Occipital lobe (tissue), 1 donor: ENCODE measurements at regions not wholly inside any gene's neighbourhood (a gene's known extent, or its start where the extent isn't known, plus 50 kb on each side); places are given as distances from the start of the nearest gene placed in this dataset.
"Not testable (repeated sequence)": the region's sequence is repeated elsewhere in the genome, so short reads cannot be mapped to it uniquely, and the experiment has no call there.

ENCODE experiments used
- DNase-seq: peaks from one replicate; lab custom pipeline; 2025; lab: John Stamatoyannopoulos, UW

GRCh38 chr2:234725528-234726264 is 226.1 kb upstream of the SH3BP4 start:
- no peak for DNase-seq

DNA sequence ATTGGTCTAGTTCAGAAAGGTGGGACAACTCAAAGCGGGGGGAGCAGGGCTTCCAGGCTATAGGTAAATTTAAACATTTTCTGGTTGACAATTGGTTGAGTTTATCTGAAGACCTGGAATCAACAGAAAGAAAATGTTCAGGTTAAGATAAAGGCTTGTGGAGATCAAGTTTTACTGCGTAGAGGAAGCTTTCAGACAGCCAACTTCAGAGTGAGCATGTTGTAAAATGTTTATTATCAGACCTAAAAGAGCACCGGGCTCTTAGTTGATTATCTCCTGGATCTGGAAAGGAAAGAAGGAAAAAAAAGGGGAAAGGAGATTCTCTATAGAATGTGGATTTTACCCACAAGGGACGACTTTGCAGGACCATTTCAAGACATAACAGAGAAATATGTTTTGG is 227.0 kb upstream of the SH3BP4 start:
- no peak for DNase-seq

- DNase-seq: no peak
These were observed 226.5 kb upstream of the ARL4C start for GRCh38 chr2:234723400-234723799.

DNA sequence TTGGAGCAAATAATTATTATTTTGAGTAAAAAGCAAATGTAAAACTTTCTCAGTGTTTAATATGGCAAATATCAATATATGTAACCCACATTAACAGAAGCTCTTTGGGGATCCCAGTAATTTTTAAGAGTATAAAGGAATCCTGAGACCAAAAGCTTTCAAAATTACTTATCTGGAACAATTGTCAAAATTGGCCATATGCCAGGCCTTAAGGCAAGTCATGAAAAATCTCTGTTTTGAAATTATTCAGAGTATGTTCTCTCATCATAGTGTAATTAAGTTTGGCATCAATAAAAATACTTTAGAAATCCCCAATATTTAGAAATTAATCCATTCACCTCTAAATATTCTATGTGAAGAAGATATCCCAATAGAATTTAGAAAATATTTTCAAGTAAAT is 225.3 kb upstream of the ARL4C start:
- DNase-seq: no peak

- no peak for DNase-seq
These were observed 222.3 kb upstream of the ARL4C start for GRCh38 chr2:234719116-234719716.

DNA sequence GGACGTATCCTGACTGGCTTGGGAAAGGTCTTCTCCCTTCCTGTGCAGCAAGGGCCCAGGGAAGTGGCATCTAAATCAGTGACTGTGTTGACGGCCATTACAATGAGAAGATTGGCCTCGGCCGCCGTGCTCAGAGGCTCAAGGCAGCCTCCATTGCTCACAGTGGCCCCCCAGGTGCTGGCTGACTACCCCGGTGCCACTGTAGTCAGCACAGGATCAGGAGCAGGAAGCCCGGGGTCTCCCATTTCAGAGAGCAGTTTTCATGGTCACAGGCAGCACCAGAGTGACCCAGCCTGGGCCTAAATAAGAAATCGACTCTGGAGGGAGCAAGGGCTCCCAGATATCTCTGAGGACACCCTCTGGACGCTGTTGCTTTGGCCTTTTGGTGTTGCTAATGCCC is 219.4 kb upstream of the ARL4C start:
- no peak for DNase-seq

DNA sequence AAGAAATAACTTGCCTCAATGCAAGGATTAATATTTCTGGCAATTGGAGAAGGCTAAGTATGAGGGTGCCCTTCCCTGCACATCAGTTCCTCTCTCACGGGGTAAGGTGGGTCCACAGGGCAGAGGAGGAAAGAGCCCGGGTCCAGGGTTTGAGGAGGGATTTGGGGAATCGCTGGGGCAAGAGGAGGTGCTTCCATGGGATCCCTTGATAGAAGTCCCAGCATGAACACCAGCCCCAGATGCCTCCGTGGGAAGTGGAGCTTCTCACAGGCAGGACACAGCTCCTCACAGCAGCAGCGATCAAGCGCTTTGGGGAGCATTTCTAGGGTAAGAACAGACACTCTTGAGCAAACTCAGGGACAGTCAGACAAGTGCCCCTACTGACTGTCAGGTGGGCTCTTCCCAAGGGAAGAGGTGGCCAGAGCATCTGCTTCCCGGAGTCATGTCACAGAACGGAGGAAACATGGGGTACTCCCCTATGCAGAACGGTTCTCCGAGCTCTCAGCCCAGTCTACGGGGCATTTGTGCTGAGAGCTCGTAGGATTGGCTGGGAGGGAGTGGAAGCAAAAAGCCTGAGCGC is 218.9 kb upstream of the ARL4C start:
- no peak for DNase-seq

DNA sequence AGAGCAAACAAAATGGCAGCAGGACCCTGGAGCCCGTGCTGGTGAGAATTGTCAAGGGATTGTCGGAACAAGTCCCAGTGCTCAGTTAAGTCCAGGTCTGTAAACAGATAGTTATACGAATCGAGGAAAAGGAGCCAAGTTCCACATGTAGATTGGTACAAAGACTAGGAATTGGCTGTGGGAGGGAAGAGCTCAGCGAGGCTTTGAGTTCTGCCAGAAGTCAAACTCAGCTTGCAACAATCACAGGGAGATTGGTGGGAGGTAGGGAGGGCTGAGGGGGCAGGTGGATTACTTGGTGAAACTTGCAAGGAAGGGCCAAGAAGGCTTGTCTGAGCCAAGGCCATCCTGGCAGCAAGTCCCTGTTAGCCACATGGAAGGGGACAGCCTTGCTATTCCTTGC is 217.8 kb upstream of the ARL4C start:
- DNase-seq: no peak

- DNase-seq: no peak
These were observed 215.6 kb upstream of the ARL4C start for GRCh38 chr2:234712421-234712935.

DNA sequence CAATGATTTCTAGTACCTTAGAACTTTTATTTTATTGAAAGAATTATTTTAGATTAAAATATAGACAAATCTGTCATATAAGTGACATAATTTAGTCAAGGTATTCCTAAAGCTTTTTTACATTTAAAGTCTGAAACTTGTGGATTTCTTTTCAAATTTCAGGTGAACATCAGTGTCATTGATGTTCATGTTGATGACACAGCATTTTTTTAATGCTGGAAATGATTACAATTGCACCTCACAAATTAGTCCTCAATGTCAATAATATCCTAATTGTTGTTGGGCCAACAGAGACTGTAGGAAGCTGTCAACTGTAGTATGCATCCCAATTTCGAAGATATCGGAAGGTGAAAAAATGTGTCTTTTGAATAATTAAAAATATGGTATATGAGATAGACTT is 214.4 kb upstream of the ARL4C start:
- DNase-seq: no peak

- DNase-seq: no peak
These were observed 213.7 kb upstream of the ARL4C start for GRCh38 chr2:234710587-234710986.

- no peak for DNase-seq
These were observed 213.2 kb upstream of the ARL4C start for GRCh38 chr2:234710066-234710465.

- DNase-seq: no peak
These were observed 211.8 kb upstream of the ARL4C start for GRCh38 chr2:234708717-234709116.

GRCh38 chr2:234708091-234708683 is 211.3 kb upstream of the ARL4C start:
- no peak for DNase-seq

GRCh38 chr2:234706086-234706485 is 209.2 kb upstream of the ARL4C start:
- no peak for DNase-seq

GRCh38 chr2:234705108-234705507 is 208.2 kb upstream of the ARL4C start:
- no peak for DNase-seq

DNA sequence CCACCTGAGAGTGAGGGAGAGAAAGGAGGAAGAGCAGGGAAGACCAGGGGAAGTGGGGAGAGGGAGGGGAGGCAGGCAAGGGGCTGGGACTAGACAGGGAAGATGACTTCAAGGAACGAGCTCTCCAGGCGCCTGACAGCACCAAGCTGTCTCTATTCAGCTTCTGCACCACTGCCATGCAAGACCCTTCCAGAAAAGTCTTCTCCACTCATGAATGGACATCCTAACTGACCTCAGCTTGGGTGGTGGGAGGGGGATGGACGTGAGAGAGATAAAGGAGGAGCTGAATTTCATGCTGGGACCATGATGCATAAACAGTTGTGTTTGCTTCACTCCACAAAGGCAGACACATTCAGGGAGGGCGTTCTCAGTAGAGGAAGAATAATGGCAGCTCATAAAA is 206.4 kb upstream of the ARL4C start:
- no peak for DNase-seq

GRCh38 chr2:234702731-234703225 is 205.9 kb upstream of the ARL4C start:
- DNase-seq: no peak

- no peak for DNase-seq
These were observed 205.0 kb upstream of the ARL4C start for GRCh38 chr2:234701841-234702240.

GRCh38 chr2:234701421-234701820 is 204.5 kb upstream of the ARL4C start:
- no peak for DNase-seq

DNA sequence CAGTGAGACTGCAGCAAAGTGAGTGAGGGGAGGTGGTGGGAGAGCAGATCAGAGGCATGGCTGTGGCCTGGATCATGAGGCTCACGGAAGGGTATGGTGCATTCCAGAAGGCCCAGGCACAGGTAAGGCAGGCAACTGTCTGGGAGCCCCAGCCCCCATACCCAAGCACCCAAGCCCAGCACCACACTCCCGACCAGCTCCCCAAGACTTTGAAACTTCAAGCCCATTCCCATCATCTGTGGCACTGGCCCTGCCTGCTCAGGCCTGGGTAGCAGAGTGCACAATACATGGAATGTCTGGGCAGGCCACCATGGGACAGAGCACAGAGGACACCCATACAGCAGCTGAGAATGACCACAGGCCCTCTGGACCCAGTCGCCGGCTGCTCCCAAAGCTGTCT is 202.6 kb upstream of the ARL4C start:
- DNase-seq: no peak

DNA sequence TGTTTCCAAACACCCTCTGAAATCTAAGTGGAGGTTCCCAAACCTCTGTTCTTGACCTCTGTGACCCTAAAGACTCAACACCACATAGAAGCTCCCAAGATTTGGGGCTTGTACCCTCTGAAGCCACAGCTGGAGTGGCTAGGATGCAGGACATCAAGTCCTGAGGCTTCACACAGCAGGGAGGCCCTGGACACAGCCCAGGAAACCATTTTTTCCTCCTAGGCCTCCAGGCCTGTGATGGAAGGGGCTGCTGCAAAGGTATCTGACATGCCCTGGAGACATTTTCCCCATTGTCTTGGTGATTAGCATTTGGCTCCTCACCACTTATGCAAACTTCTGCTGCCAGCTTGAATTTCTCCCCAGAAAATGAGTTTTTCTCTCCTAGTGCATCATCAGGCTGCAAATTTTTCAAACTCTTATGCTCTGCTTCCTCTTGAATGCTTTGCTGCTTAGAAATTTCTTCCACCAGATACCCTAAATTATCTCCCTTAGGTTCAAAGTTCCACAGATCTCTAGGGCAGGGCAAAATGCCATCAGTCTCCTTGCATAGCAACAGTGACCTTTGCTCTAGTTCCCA is 200.5 kb upstream of the ARL4C start:
- not testable (repeated sequence) for DNase-seq
